HG02763 (cell line): ENCODE measurements at regions not wholly inside any gene's neighbourhood (a gene's known extent, or its start where the extent isn't known, plus 50 kb on each side); places are given as distances from the start of the nearest gene placed in this dataset.
A peak's percentile ranks its signal among the peaks of the same experiment; 100 is the strongest.

ENCODE experiments used
- ATAC-seq: cut with Tn5 transposase; IDR thresholded peaks from one replicate; pipeline ENCODE4 v1.9.1; 2021; ENCODE audit warnings: mild to moderate bottlenecking, moderate library complexity; ENCODE audit not compliant: unreplicated experiment

GRCh38 chr14:24693983-24694382 lies 60.0 kb upstream of the GZMB start:
- no peak for ATAC-seq

GRCh38 chr14:24693353-24693737 lies 59.4 kb upstream of the GZMB start:
- ATAC-seq, result no peak

GRCh38 chr14:24692382-24693352 lies 58.7 kb upstream of the GZMB start:
- ATAC-seq, result no peak

- peak; percentile 52 for ATAC-seq
These were observed 56.5 kb upstream of the GZMB start for GRCh38 chr14:24690492-24690891.

- ATAC-seq, result no peak
These were observed 54.2 kb upstream of the GZMB start for GRCh38 chr14:24688030-24688658.
